Spleen (tissue), 11 donors: ENCODE measurements at regions not wholly inside any gene's neighbourhood (a gene's known extent, or its start where the extent isn't known, plus 50 kb on each side); places are given as distances from the start of the nearest gene placed in this dataset.

Source experiments
- DNase-seq: peaks from one replicate; pipeline ENCODE4 v3.0.0-alpha.2; 2020
- H3K27ac ChIP-seq, 8 donors: fragments of 200-600 bp; sonication (generic) in 7 of 8; 1 replicate in 4 of 8; 2 replicates in 4 of 8; pipeline versions ENCODE4 v1.5.0 to v1.8.0; 2016 to 2021; ENCODE audit warnings: inconsistent platforms in 4 of 8, mild to moderate bottlenecking in 4 of 8, moderate library complexity in 1 of 8
- H3K27me3 ChIP-seq, 7 donors: fragments of 200-600 bp; sonication (generic) in 6 of 7; replicated peaks in 1 of 7; 1 replicate in 4 of 7; 2 replicates in 3 of 7; pipeline versions ENCODE4 v1.5.0 to v1.8.0; 2016 to 2021; ENCODE audit warnings: inconsistent platforms in 3 of 7, mild to moderate bottlenecking in 1 of 7
- H3K36me3 ChIP-seq, 6 donors: fragments of 200-600 bp; sonication (generic) in 5 of 6; 1 replicate in 4 of 6; 2 replicates in 2 of 6; pipeline versions ENCODE4 v1.5.0 to v1.8.0; 2016 to 2021; ENCODE audit warnings: inconsistent platforms in 2 of 6
- H3K4me1 ChIP-seq, 6 donors: fragments of 200-600 bp; sonication (generic) in 5 of 6; 1 replicate in 3 of 6; 2 replicates in 3 of 6; pipeline versions ENCODE4 v1.5.0 to v1.8.0; 2016 to 2021; ENCODE audit warnings: inconsistent platforms in 3 of 6
- H3K4me3 ChIP-seq, 8 donors: fragments of 200-600 bp; sonication (generic) in 7 of 8; 1 replicate in 4 of 8; 2 replicates in 4 of 8; pipeline versions ENCODE4 v1.5.0 to v1.8.0; 2016 to 2021; ENCODE audit warnings: inconsistent platforms in 4 of 8, mild to moderate bottlenecking in 4 of 8, moderate library complexity in 2 of 8
- H3K9me3 ChIP-seq, 8 donors: fragments of 200-600 bp; sonication (generic) in 7 of 8; 1 replicate in 4 of 8; 2 replicates in 4 of 8; pipeline versions ENCODE4 v1.5.0 to v1.8.0; 2016 to 2021; ENCODE audit warnings: inconsistent platforms in 4 of 8
- POLR2A ChIP-seq, 3 donors: fragments of 450-650 bp; IDR thresholded peaks; one replicate each; pipeline ENCODE4 v1.5.1; 2017; ENCODE audit warnings: antibody characterized with exemption in 3 of 3, mild to moderate bottlenecking in 1 of 3
- POLR2AphosphoS5 ChIP-seq, 3 donors: sonication (generic); formaldehyde crosslinking; IDR thresholded peaks; one replicate each; pipeline ENCODE4 v1.5.1; 2017; ENCODE audit warnings: antibody characterized with exemption in 3 of 3
- WGBS, 5 donors: extraction: QIAGEN DNeasy Blood & Tissue Kit in 3 of 5; methylation state at CpG; one replicate each; pipeline versions ENCODE4 v1.1.5 to v1.1.7; 2013 to 2018; 5-methylcytosine and 5-hydroxymethylcytosine counted together
- intact Hi-C: fragments of 100-400 bp; cut with DNase I; formaldehyde crosslinking; loops from one replicate; pipeline ENCODE4 v1.15.0; 2023; ENCODE audit warnings: low total_unique reads
- TF ChIP-seq, protein P1 (sequence below), 11 experiments: fragments of 200-600 bp in 7 of 11; fragments of 450-650 bp in 4 of 11; sonication (generic) in 4 of 11; IDR thresholded peaks in 8 of 11; conservative IDR thresholded peaks in 3 of 11; 1 replicate in 7 of 11; 2 replicates in 4 of 11; pipeline versions ENCODE4 v1.4.0 to v1.8.0; 2016 to 2021; ENCODE audit warnings: antibody characterized with exemption in 11 of 11, inconsistent platforms in 4 of 11, mild to moderate bottlenecking in 1 of 11
- donor health status: healthy with polysubstance abuse.
- donor health status: DM: no; HTN: no; CAD: no; lungs with moderate emphysema.
- donor health status: DM: no; HTN: no; CAD: no.
- donor health status: Bipolar disorder and iron deficiency.
- donor health status: healthy.
- donor health status: DM: no; HTN: no; CAD: no.
- donor health status: DM: yes; HTN: yes; CAD: no.

DNA sequence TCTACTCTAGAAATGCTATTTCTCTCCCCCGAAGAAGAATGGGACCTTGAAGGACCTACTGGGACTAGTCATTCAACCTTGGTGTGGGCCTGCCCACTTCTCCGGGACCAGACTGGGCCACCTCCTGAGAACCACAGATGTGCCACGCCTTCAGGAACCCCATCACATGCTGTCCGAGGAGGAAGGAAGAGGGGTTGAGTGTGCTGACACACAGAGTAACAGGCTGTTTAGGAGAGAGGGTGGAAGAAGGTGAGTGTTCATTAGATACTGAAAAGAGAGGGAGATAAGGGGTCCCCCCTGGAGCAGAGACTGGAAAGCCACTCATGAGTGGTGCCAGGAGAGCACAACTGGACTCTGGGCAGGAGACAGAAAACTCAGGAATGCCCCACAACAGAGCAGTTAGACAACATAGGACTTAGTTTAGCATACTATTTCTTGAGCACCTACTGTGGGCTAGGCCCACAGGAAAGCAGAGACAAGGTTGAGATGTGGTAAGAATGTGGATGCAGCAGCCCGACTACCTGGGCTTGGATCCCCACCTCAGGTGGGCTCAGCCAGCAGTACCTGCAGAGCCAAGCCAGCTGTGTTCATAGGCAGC is 286.4 kb upstream of the NCKAP5 start:
- intact Hi-C loops = no loop called here
- no peak for TF ChIP-seq POLR2AphosphoS5 (IDR thresholded peaks at IDR 0.05)
- no peak for TF ChIP-seq POLR2A (IDR thresholded peaks at IDR 0.05)
- TF ChIP-seq, protein P1, sequence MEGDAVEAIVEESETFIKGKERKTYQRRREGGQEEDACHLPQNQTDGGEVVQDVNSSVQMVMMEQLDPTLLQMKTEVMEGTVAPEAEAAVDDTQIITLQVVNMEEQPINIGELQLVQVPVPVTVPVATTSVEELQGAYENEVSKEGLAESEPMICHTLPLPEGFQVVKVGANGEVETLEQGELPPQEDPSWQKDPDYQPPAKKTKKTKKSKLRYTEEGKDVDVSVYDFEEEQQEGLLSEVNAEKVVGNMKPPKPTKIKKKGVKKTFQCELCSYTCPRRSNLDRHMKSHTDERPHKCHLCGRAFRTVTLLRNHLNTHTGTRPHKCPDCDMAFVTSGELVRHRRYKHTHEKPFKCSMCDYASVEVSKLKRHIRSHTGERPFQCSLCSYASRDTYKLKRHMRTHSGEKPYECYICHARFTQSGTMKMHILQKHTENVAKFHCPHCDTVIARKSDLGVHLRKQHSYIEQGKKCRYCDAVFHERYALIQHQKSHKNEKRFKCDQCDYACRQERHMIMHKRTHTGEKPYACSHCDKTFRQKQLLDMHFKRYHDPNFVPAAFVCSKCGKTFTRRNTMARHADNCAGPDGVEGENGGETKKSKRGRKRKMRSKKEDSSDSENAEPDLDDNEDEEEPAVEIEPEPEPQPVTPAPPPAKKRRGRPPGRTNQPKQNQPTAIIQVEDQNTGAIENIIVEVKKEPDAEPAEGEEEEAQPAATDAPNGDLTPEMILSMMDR (IDR thresholded peaks at IDR 0.05 in 8 of 11, conservative IDR thresholded peaks at IDR 0.05 in 3 of 11) = no peak
- no peak for DNase-seq
- Histone ChIP-seq H3K27ac (no peak overlapping the region), H3K27me3 (no peaks in the 10 kb centered on the region), H3K4me1 (no peaks in the 10 kb centered on the region), H3K9me3 (peaks cover 0 to 12% (median 5%) of the 10 kb centered on the region in 8 donors), H3K4me3 (no peak overlapping the region), H3K36me3 (no peaks in the 10 kb centered on the region)
- 70 to 88% (median 73%) methylated on average over 5 of the region's 5 CpGs for WGBS, 5 donors

DNA sequence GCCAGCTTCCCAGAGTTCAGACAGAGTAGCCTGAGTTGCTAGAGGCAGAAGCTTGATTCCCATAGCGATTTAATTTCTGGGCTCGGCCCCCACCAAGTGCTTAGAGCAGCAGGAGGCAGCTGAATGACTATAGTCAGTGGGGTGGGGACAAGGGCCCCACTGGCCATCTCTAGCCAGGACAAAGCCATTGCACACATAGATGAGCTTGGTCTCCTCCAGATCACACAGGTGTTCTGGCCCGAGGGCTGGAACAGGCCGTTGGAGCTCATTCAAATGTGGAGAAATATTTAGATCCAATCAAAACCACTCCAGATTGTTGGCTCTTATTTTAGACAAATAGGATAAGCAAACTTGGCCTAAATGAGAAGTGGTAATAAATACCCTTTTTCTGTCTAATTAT is 287.3 kb upstream of the NCKAP5 start:
- Histone ChIP-seq H3K36me3 (no peaks in the 10 kb centered on the region), H3K4me1 (no peaks in the 10 kb centered on the region), H3K4me3 (no peak overlapping the region), H3K27me3 (no peaks in the 10 kb centered on the region), H3K9me3 (peaks cover 0 to 12% (median 5%) of the 10 kb centered on the region in 8 donors), H3K27ac (no peak overlapping the region)
- WGBS, 5 donors = 71 to 94% (median 89%) methylated on average over 4 of the region's 4 CpGs
- intact Hi-C loops = no loop called here
- DNase-seq = no peak
- TF ChIP-seq POLR2AphosphoS5 (IDR thresholded peaks at IDR 0.05) = no peak
- TF ChIP-seq, protein P1 (IDR thresholded peaks at IDR 0.05 in 8 of 11, conservative IDR thresholded peaks at IDR 0.05 in 3 of 11) = no peak
- no peak for TF ChIP-seq POLR2A (IDR thresholded peaks at IDR 0.05)

DNA sequence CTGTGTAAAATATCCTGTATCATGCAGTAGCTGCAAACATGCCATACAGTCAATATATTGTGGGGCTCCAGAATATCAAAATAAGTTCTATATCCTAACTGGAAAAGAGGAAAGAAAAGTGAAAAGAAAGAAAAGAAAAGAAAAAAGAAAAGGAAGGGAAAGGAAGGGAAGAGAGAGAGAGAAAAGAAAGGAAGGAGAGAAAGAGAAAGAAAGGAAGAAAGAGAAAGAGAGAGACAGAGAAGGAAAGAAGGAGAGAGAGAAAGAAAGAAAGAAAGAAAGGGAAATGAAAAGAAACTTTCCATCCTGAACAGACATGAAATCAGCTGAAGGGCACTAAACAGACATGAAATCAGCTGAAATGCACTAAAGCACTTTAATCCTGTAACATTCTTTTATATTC is 288.4 kb upstream of the NCKAP5 start:
- TF ChIP-seq POLR2A (IDR thresholded peaks at IDR 0.05) (no peak), POLR2AphosphoS5 (IDR thresholded peaks at IDR 0.05) (no peak)
- TF ChIP-seq, protein P1 (IDR thresholded peaks at IDR 0.05 in 8 of 11, conservative IDR thresholded peaks at IDR 0.05 in 3 of 11) = no peak

DNA sequence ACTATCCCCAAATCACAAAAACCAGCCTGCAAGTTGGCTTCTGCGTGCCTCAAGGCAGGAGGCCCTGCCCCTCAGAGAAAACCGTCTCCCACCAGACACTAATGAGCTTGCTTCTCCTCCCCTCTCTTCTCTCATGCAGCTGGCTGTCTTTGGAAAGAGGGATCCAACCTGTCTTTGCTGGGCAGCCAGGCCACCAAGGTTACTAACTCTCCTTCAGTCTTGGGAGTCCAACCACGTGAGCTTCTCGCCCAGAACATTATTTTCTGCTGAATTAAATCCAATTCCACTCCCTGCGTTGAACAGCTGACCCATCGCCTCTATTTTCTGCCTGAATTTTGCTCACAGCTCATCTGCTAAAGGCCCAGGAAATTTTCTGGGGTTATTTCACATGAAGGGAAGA is 291.3 kb upstream of the NCKAP5 start:
- no peak overlapping the region for H3K4me3 ChIP-seq
- no peaks in the 10 kb centered on the region for H3K4me1 ChIP-seq
- H3K9me3 ChIP-seq = no peaks in the 10 kb centered on the region
- TF ChIP-seq POLR2A (IDR thresholded peaks at IDR 0.05) = no peak
- TF ChIP-seq POLR2AphosphoS5 (IDR thresholded peaks at IDR 0.05) = no peak
- TF ChIP-seq, protein P1 (IDR thresholded peaks at IDR 0.05 in 8 of 11, conservative IDR thresholded peaks at IDR 0.05 in 3 of 11) = no peak
- H3K36me3 ChIP-seq = no peaks in the 10 kb centered on the region
- H3K27me3 ChIP-seq = no peaks in the 10 kb centered on the region
- no peak for DNase-seq
- intact Hi-C loops = no loop called here
- WGBS, 5 donors = 67 to 79% (median 73%) methylated on average over 6 of the region's 6 CpGs
- H3K27ac ChIP-seq = no peak overlapping the region

More for the DNA sequence above, 288.4 kb upstream of the NCKAP5 start:
- no peak for DNase-seq
- intact Hi-C loops = no loop called here
- no peaks in the 10 kb centered on the region for H3K4me1 ChIP-seq
- no peak overlapping the region for H3K27ac ChIP-seq
- H3K27me3 ChIP-seq = no peaks in the 10 kb centered on the region
- H3K4me3 ChIP-seq = no peak overlapping the region
- H3K9me3 ChIP-seq = peaks cover 0 to 12% (median 5%) of the 10 kb centered on the region in 8 donors
- H3K36me3 ChIP-seq = no peaks in the 10 kb centered on the region
